BJ (cell line): ENCODE measurements at regions not wholly inside any gene's neighbourhood (a gene's known extent, or its start where the extent isn't known, plus 50 kb on each side); places are given as distances from the start of the nearest gene placed in this dataset.

ENCODE experiments used
- CTCF ChIA-PET: fragments of 350-600 bp; formaldehyde crosslinking; extraction: SDS; loops from one replicate; lab custom pipeline; 2021; ENCODE audit warnings: antibody characterized with exemption, inconsistent platforms; lab: Yijun Ruan, JAX
- POLR2A ChIA-PET: fragments of 300-600 bp; sonication (Branson Sonifier 250); formaldehyde crosslinking; extraction: SDS; loops from one replicate; lab custom pipeline; 2021; ENCODE audit warnings: antibody characterized with exemption; lab: Charles Lee
- DNase-seq: peaks from one replicate; pipeline ENCODE4 v3.0.0-alpha.2; 2011; ENCODE audit warnings: low read depth
- H3K27me3 ChIP-seq: 2 replicates; pipeline ENCODE4 v1.6.0; 2011; ENCODE audit warnings: low read length; ENCODE audit not compliant: control insufficient read depth, insufficient read depth
- H3K36me3 ChIP-seq: 2 replicates; pipeline ENCODE4 v1.5.1; 2011; ENCODE audit warnings: low read length; ENCODE audit not compliant: control insufficient read depth, insufficient read depth
- H3K4me3 ChIP-seq: 2 replicates; pipeline ENCODE4 v1.5.1; 2011; ENCODE audit warnings: low read depth, mild to moderate bottlenecking, control low read depth, low read length
- TF ChIP-seq, protein P1 (sequence below): IDR thresholded peaks from 2 replicates; pipeline ENCODE4 v1.5.1; 2011; ENCODE audit warnings: low read depth, mild to moderate bottlenecking, control low read depth, inconsistent platforms, low read length, moderate library complexity; ENCODE audit not compliant: insufficient read depth

DNA sequence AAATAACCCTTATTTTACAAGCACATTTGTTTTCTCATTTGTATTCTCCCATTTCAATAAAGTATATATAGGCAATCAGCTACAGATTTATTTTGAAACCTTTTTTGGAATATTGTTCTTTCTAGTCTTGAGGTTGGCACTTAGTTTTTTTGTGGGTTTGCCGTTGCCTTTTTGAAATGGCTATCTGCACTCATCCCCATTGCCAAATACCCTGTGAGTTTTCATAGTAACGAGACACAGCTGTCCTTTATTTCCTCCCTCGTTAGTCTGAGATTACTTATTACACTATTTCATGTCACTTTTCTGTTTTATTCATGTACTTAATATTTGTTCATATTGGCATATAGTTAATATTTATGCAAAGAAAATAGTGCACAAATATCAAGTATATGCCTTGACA, 1104.0 kb downstream of the SLC6A15 start:
- Histone ChIP-seq H3K27me3 (no peaks in the 10 kb centered on the region), H3K36me3 (no peaks in the 10 kb centered on the region), H3K4me3 (no peak overlapping the region)
- ChIA-PET CTCF (interaction anchor here (1.0 kb wide), 1 partner anchor 10 kb away, joined by 3 read pairs; no protein-coding TSS in a partner anchor), POLR2A (no interaction called here)
- TF ChIP-seq, protein P1, sequence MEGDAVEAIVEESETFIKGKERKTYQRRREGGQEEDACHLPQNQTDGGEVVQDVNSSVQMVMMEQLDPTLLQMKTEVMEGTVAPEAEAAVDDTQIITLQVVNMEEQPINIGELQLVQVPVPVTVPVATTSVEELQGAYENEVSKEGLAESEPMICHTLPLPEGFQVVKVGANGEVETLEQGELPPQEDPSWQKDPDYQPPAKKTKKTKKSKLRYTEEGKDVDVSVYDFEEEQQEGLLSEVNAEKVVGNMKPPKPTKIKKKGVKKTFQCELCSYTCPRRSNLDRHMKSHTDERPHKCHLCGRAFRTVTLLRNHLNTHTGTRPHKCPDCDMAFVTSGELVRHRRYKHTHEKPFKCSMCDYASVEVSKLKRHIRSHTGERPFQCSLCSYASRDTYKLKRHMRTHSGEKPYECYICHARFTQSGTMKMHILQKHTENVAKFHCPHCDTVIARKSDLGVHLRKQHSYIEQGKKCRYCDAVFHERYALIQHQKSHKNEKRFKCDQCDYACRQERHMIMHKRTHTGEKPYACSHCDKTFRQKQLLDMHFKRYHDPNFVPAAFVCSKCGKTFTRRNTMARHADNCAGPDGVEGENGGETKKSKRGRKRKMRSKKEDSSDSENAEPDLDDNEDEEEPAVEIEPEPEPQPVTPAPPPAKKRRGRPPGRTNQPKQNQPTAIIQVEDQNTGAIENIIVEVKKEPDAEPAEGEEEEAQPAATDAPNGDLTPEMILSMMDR, result no peak
- DNase-seq, result no peak

DNA sequence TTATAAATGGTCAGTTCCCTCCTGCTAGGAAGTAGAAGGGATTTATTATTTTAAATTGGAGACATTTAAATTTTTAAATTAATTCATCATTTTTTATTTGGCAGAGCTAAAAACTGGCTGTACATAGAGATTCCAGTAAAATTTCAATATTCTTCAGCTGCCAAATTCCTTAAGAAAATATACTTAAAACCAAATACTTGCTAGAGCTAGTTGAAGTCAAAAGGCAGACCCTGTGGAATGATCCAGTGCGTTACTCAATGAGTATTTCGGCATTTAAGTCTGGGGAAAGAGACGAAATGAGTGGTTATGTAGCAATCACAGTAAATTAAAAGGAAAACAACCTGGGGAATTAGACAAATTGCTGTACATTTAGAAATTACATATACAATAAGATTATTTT, 1104.7 kb downstream of the SLC6A15 start:
- CTCF ChIA-PET, result interaction anchor here (1.0 kb wide), 1 partner anchor 11 kb away, joined by 3 read pairs; no protein-coding TSS in a partner anchor
- Histone ChIP-seq H3K36me3 (no peaks in the 10 kb centered on the region), H3K27me3 (no peaks in the 10 kb centered on the region), H3K4me3 (no peak overlapping the region)
- no peak for DNase-seq
- TF ChIP-seq, protein P1, result no peak
- POLR2A ChIA-PET, result no interaction called here

DNA sequence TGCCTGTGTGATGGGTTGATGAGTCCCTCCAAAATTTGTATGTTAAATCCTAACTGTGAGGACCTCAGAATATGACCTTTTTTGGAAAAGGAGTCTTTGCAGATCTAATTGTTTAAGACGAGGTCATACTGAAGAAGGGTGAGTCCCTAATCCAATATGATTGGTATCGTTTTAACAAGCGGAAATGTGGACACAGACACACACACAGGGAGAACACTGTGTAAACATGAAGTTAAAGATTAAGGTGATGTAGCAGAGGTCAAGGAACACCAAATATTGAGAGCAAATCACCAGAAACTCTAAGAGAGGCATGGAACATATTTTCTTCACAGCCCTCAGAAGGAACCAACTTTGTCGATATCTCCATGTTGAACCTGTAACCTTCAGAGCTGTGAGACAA, 1106.7 kb downstream of the SLC6A15 start:
- H3K4me3 ChIP-seq, result no peak overlapping the region
- CTCF ChIA-PET, result no interaction called here
- DNase-seq, result no peak
- H3K27me3 ChIP-seq, result no peaks in the 10 kb centered on the region
- no peaks in the 10 kb centered on the region for H3K36me3 ChIP-seq
- POLR2A ChIA-PET, result no interaction called here
- TF ChIP-seq, protein P1, result no peak

DNA sequence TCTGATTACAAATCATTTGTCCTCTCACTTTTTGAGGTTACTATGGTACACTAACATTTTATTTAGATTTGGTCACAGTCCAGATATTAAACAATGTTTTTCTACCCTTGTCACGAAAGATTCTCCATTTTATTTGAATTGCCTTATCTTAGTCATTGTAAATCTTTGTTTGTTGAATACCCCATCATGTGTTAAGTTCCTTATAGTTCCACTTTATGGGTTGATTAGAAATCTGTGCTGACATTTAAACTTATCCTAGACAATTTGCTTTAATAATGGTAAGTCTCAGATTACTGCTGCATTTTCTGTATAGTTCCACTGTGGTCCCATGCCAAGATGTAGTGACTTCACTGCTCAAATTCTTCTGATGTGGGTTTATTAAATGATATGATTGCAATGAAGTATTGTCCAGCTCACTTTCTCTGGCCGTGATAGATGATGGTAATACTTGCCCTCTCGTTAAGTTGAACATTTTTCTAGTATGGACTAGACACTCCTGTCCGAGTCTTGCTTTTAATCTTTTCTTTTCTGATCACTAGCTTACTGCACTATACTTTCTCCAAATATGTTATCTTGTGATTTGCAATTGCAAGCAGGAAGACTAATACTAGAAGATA, 1107.3 kb downstream of the SLC6A15 start:
- Histone ChIP-seq H3K36me3 (no peaks in the 10 kb centered on the region), H3K27me3 (no peaks in the 10 kb centered on the region), H3K4me3 (no peak overlapping the region)
- POLR2A ChIA-PET, result interaction anchor here (0.6 kb wide), 1 partner anchor 91 kb away, joined by 4 read pairs; no protein-coding TSS in a partner anchor
- DNase-seq, result no peak
- TF ChIP-seq, protein P1, result no peak
- CTCF ChIA-PET, result interaction anchor here (1.8 kb wide), 1 partner anchor 21 kb away, joined by 5 read pairs; no protein-coding TSS in a partner anchor

DNA sequence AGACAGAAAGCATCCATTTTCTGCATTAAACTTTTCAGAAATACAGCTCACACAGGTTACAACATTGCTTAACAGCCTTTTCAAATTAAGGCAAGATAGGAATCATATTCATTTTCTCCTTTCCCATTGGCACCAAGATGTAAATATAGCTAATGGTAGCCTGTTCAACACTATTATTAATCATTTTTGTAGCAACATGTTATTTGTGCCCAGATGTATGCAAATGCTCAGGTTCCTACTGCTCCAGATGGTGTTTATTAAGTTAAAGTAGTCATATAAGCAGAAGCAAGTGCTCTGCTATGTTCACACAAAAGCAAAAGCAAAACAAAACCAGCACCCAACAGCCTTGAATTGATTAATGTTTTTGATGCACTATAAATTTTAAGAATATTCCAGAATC, 1110.6 kb downstream of the SLC6A15 start:
- Histone ChIP-seq H3K36me3 (no peaks in the 10 kb centered on the region), H3K4me3 (no peak overlapping the region), H3K27me3 (no peaks in the 10 kb centered on the region)
- TF ChIP-seq, protein P1, result no peak
- POLR2A ChIA-PET, result no interaction called here
- CTCF ChIA-PET, result no interaction called here
- DNase-seq, result no peak
